Activated CD4-positive, alpha-beta T cell treated with anti-CD3 and anti-CD28 coated beads, Interleukin-2, amount 50 U/mL, for 24 hours (primary cell): ENCODE measurements at regions not wholly inside any gene's neighbourhood (a gene's known extent, or its start where the extent isn't known, plus 50 kb on each side); places are given as distances from the start of the nearest gene placed in this dataset.
A peak's percentile ranks its signal among the peaks of the same experiment; 100 is the strongest.
"Not testable (repeated sequence)": the region's sequence is repeated elsewhere in the genome, so short reads cannot be mapped to it uniquely, and the experiment has no call there.

Experiments
- DNase-seq, 2 donors: peaks; one replicate each; pipeline ENCODE4 v3.0.0-alpha.2; 2020; ENCODE audit warnings: low read depth in 1 of 2, low spot score in 1 of 2

GRCh38 chr5:119299242-119299614 is 56.6 kb upstream of the TNFAIP8 start:
- not testable (repeated sequence) for DNase-seq

GRCh38 chr5:119299615-119300310 is 56.1 kb upstream of the TNFAIP8 start:
- DNase-seq = peak; percentile 70 to 93

GRCh38 chr5:119300311-119300670 is 55.5 kb upstream of the TNFAIP8 start:
- DNase-seq = no peak

- DNase-seq = no peak
These were observed 54.6 kb upstream of the TNFAIP8 start for GRCh38 chr5:119301210-119301609.

- no peak for DNase-seq
These were observed 53.9 kb upstream of the TNFAIP8 start for GRCh38 chr5:119301906-119302305.

GRCh38 chr5:119302449-119302848 is 53.4 kb upstream of the TNFAIP8 start:
- DNase-seq = no peak

GRCh38 chr5:119302916-119303897 is 52.6 kb upstream of the TNFAIP8 start:
- no peak for DNase-seq

- DNase-seq = no peak
These were observed 51.2 kb upstream of the TNFAIP8 start for GRCh38 chr5:119304439-119305211.
